Type B pancreatic cell (in vitro differentiated cells): ENCODE measurements at regions not wholly inside any gene's neighbourhood (a gene's known extent, or its start where the extent isn't known, plus 50 kb on each side); places are given as distances from the start of the nearest gene placed in this dataset.

Experiments
- DNase-seq: peaks from one replicate; pipeline ENCODE4 v3.0.0; 2021; ENCODE audit warnings: mixed read lengths; ENCODE audit not compliant: unreplicated experiment; ENCODE audit errors: extremely low spot score
- H3K27ac Mint-ChIP-seq: 2 replicates; pipeline ENCODE4 v1.8.0; 2021; ENCODE audit warnings: mild to moderate bottlenecking, mixed read lengths
- H3K27me3 Mint-ChIP-seq: 2 replicates; pipeline ENCODE4 v1.8.0; 2021; ENCODE audit warnings: mixed read lengths
- H3K36me3 Mint-ChIP-seq: 2 replicates; pipeline ENCODE4 v1.8.0; 2021; ENCODE audit warnings: mixed read lengths
- H3K4me1 Mint-ChIP-seq: one replicate; pipeline ENCODE4 v1.8.0; 2021; ENCODE audit warnings: mixed read lengths; ENCODE audit not compliant: unreplicated experiment
- H3K4me3 Mint-ChIP-seq: 2 replicates; pipeline ENCODE4 v1.8.0; 2021; ENCODE audit warnings: mild to moderate bottlenecking, mixed read lengths
- H3K9me3 Mint-ChIP-seq: 2 replicates; pipeline ENCODE4 v1.8.0; 2021; ENCODE audit warnings: mixed read lengths
- TF ChIP-seq, protein P1 (sequence below): fragments of 200-600 bp; sonication (generic); conservative IDR thresholded peaks from 2 replicates; pipeline ENCODE4 v1.5.0; 2021; ENCODE audit warnings: antibody characterized with exemption, mild to moderate bottlenecking

DNA sequence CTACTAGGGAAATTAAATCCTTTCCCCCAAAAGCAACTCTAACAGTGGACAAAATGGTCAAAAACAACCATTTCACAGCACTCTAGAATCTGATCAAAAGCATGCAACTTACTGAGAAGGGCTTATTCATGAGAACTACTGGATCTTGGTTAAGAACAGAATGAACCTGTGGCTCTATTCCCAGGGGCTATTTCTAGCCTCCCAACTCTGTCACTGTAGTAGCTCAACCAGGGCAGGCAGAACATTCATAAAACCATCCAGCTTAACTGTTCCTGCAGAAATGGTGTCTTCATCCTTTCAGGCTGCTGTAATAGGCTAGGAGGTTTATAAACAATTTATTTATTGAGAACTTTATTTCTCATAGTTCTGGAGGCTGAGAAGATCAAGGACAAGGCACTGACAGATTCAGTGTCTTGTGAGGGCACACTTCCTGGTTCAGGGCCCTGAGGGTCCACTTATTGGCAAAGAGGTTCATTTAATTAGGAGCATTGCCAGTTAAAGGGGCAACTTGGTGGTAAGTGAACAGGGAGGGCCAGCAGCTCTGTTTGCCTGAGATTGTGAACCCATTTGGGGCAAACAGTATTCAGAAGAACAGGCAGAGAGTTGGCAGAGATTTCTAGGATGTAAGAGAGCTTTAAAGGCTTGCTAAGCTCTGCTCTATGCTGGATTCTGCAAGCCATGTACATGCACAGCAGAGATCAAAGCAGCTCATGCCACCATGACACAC is 238.5 kb upstream of the FBXL7 start:
- Mint-ChIP-seq H3K9me3 (no peaks in the 10 kb centered on the region), H3K36me3 (no peaks in the 10 kb centered on the region), H3K4me1 (peaks cover 13% of the 10 kb centered on the region), H3K27me3 (no peaks in the 10 kb centered on the region), H3K4me3 (no peak overlapping the region), H3K27ac (no peak overlapping the region)
- no peak for DNase-seq
- TF ChIP-seq, protein P1, sequence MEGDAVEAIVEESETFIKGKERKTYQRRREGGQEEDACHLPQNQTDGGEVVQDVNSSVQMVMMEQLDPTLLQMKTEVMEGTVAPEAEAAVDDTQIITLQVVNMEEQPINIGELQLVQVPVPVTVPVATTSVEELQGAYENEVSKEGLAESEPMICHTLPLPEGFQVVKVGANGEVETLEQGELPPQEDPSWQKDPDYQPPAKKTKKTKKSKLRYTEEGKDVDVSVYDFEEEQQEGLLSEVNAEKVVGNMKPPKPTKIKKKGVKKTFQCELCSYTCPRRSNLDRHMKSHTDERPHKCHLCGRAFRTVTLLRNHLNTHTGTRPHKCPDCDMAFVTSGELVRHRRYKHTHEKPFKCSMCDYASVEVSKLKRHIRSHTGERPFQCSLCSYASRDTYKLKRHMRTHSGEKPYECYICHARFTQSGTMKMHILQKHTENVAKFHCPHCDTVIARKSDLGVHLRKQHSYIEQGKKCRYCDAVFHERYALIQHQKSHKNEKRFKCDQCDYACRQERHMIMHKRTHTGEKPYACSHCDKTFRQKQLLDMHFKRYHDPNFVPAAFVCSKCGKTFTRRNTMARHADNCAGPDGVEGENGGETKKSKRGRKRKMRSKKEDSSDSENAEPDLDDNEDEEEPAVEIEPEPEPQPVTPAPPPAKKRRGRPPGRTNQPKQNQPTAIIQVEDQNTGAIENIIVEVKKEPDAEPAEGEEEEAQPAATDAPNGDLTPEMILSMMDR: no peak

DNA sequence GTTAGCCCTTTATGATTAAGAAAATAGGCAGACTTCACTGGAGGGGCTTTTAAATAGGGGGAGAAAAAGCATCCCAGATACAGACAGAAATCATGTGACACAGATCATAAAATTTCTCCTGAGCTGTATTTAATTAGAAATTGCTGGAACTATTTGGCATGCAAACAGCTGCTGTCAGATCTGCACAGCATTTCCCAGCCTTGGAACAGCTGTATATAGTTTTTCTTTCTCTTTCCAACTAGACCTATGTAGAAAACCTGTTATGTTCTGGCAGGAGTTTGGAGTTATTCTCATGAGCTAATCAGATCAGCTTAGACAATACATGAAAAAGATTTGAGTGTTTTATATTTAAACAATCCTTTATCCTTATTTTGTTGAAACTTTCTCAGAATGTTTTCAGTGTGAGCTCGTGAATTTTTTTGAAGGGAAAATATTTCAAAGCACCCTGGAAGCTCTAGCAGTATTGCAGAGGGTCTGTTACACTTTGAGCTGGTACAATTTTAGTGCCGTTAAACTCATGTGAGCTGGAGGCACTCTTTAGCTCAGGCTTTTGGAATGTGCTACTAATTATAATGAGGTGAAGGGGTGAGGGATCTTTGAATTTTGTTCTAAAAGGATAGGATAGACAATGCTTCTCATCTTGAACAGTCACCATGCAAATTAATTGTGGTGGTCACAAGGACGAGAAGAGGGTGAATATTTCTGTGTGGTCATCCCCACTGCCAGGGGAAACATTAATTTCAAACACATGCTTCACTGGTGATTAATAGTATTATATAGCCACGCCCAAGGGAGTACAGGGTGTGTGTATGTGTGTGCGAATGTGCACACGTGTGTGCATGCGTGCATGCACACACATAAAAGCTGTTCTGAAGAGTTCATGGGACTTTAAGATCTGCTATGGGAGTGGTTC is 239.4 kb upstream of the FBXL7 start:
- Mint-ChIP-seq H3K27ac (no peak overlapping the region), H3K27me3 (no peaks in the 10 kb centered on the region), H3K36me3 (no peaks in the 10 kb centered on the region), H3K4me3 (no peak overlapping the region), H3K4me1 (peaks cover 13% of the 10 kb centered on the region), H3K9me3 (no peaks in the 10 kb centered on the region)
- TF ChIP-seq, protein P1: no peak
- DNase-seq: no peak

DNA sequence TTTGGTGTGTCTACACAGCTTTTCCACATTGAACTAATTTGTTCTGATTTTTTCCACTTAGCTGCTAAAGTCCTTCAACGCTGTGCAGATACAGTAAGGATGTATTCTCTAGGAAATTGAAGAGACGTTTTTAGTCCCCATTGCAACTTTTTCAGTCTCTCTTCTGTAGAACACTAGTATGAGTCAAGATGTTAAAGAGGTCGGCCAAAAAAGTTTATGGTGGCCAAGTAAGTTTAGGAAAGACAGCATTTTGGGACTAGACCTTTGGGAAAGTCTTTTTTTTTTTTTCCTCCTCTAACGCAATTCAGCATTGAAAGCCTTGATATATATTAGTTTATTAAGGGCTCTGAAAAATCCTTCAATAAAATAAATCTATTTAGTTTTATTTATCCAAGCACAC is 243.5 kb upstream of the FBXL7 start:
- Mint-ChIP-seq H3K4me3 (no peak overlapping the region), H3K36me3 (no peaks in the 10 kb centered on the region), H3K4me1 (peaks cover 13% of the 10 kb centered on the region), H3K27ac (no peak overlapping the region), H3K9me3 (no peaks in the 10 kb centered on the region), H3K27me3 (no peaks in the 10 kb centered on the region)
- TF ChIP-seq, protein P1: no peak
- DNase-seq: no peak

DNA sequence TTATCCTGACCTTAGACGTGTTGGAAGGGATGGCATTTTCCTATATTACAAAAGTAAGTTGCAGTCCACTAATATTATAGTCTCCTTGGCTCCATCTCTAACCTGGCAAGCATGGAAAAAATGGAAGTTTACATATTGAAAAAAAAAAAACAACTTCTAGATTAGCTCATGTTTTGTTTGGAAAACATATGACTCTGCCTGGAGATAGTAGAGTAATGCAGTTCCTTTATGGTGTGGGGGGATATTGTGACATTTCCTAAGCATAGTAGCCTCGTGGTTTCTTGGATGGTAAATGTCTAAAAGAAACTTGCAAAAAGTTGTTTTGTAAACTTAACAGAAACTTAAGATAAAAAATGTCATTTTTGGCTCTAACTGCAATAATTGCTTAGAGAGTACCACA is 244.4 kb upstream of the FBXL7 start:
- Mint-ChIP-seq H3K27ac (no peak overlapping the region), H3K4me3 (no peak overlapping the region), H3K27me3 (no peaks in the 10 kb centered on the region), H3K36me3 (no peaks in the 10 kb centered on the region), H3K9me3 (no peaks in the 10 kb centered on the region), H3K4me1 (peaks cover 6% of the 10 kb centered on the region)
- no peak for DNase-seq
- TF ChIP-seq, protein P1: no peak

DNA sequence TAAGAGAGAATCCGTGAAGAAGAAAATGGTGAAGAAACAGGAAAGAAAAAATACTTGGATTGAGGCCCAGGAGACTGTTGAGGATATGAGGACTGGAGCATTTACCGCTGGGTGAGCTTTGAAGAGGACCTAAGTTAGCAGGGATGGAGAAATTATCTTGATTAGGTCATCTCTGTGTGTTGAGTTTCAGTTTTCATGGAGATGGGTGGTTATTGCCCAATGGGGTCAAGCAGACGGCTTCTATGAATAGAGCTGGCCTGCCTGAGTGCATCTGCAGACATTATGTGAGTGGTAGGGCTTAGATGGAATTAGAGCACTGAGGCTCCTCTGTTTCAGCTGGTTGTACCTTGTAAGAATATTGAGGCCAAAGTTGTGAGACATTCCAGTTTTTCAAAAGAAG is 245.4 kb upstream of the FBXL7 start:
- H3K27ac Mint-ChIP-seq: no peak overlapping the region
- TF ChIP-seq, protein P1: no peak
- H3K27me3 Mint-ChIP-seq: no peaks in the 10 kb centered on the region
- H3K36me3 Mint-ChIP-seq: no peaks in the 10 kb centered on the region
- DNase-seq: no peak
- H3K4me3 Mint-ChIP-seq: no peak overlapping the region
- H3K4me1 Mint-ChIP-seq: no peaks in the 10 kb centered on the region
- H3K9me3 Mint-ChIP-seq: no peaks in the 10 kb centered on the region
